Type B pancreatic cell (in vitro differentiated cells): ENCODE measurements at regions not wholly inside any gene's neighbourhood (a gene's known extent, or its start where the extent isn't known, plus 50 kb on each side); places are given as distances from the start of the nearest gene placed in this dataset.

Source experiments
- DNase-seq: peaks from one replicate; pipeline ENCODE4 v3.0.0; 2021; ENCODE audit warnings: mixed read lengths; ENCODE audit not compliant: unreplicated experiment; ENCODE audit errors: extremely low spot score
- H3K27ac Mint-ChIP-seq: 2 replicates; pipeline ENCODE4 v1.8.0; 2021; ENCODE audit warnings: mild to moderate bottlenecking, mixed read lengths
- H3K27me3 Mint-ChIP-seq: 2 replicates; pipeline ENCODE4 v1.8.0; 2021; ENCODE audit warnings: mixed read lengths
- H3K36me3 Mint-ChIP-seq: 2 replicates; pipeline ENCODE4 v1.8.0; 2021; ENCODE audit warnings: mixed read lengths
- H3K4me1 Mint-ChIP-seq: one replicate; pipeline ENCODE4 v1.8.0; 2021; ENCODE audit warnings: mixed read lengths; ENCODE audit not compliant: unreplicated experiment
- H3K4me3 Mint-ChIP-seq: 2 replicates; pipeline ENCODE4 v1.8.0; 2021; ENCODE audit warnings: mild to moderate bottlenecking, mixed read lengths
- H3K9me3 Mint-ChIP-seq: 2 replicates; pipeline ENCODE4 v1.8.0; 2021; ENCODE audit warnings: mixed read lengths
- TF ChIP-seq, protein P1 (sequence below): fragments of 200-600 bp; sonication (generic); conservative IDR thresholded peaks from 2 replicates; pipeline ENCODE4 v1.5.0; 2021; ENCODE audit warnings: antibody characterized with exemption, mild to moderate bottlenecking

- H3K9me3 Mint-ChIP-seq: no peaks in the 10 kb centered on the region
- H3K36me3 Mint-ChIP-seq: no peaks in the 10 kb centered on the region
- no peaks in the 10 kb centered on the region for H3K27me3 Mint-ChIP-seq
- DNase-seq: no peak
- H3K27ac Mint-ChIP-seq: no peak overlapping the region
- H3K4me1 Mint-ChIP-seq: no peaks in the 10 kb centered on the region
- TF ChIP-seq, protein P1, sequence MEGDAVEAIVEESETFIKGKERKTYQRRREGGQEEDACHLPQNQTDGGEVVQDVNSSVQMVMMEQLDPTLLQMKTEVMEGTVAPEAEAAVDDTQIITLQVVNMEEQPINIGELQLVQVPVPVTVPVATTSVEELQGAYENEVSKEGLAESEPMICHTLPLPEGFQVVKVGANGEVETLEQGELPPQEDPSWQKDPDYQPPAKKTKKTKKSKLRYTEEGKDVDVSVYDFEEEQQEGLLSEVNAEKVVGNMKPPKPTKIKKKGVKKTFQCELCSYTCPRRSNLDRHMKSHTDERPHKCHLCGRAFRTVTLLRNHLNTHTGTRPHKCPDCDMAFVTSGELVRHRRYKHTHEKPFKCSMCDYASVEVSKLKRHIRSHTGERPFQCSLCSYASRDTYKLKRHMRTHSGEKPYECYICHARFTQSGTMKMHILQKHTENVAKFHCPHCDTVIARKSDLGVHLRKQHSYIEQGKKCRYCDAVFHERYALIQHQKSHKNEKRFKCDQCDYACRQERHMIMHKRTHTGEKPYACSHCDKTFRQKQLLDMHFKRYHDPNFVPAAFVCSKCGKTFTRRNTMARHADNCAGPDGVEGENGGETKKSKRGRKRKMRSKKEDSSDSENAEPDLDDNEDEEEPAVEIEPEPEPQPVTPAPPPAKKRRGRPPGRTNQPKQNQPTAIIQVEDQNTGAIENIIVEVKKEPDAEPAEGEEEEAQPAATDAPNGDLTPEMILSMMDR: no peak
- no peak overlapping the region for H3K4me3 Mint-ChIP-seq
Measured at GRCh38 chr5:58048185-58048925, 411.5 kb downstream of the PLK2 start.

DNA sequence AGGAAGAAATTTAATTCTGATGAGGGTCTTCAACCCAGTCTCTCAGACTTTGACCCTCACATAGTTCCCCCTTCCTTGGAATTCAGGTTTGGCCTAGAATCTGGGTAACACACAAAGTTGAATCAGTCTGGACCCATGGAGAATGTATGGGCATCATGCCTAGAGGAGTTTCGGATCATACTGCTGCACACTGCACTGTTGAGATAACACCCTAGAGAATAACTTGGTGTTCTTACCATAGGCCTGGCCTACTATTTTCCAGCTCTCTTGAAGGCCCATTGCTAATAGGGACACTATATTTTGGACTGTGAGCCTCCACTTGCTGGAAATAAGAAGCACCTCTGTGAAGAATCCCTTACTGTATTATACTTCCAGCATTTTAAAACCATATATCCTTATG, 413.5 kb downstream of the PLK2 start:
- no peak overlapping the region for H3K27ac Mint-ChIP-seq
- TF ChIP-seq, protein P1: no peak
- H3K36me3 Mint-ChIP-seq: no peaks in the 10 kb centered on the region
- no peak overlapping the region for H3K4me3 Mint-ChIP-seq
- peaks cover under 1% of the 10 kb centered on the region for H3K9me3 Mint-ChIP-seq
- no peaks in the 10 kb centered on the region for H3K27me3 Mint-ChIP-seq
- H3K4me1 Mint-ChIP-seq: no peaks in the 10 kb centered on the region
- DNase-seq: no peak

GRCh38 chr5:58044166-58044565, 415.7 kb downstream of the PLK2 start:
- Mint-ChIP-seq H3K36me3 (no peaks in the 10 kb centered on the region), H3K4me1 (no peaks in the 10 kb centered on the region), H3K4me3 (no peak overlapping the region), H3K9me3 (peaks cover 6% of the 10 kb centered on the region), H3K27ac (no peak overlapping the region), H3K27me3 (no peaks in the 10 kb centered on the region)
- DNase-seq: no peak
- TF ChIP-seq, protein P1: no peak

- TF ChIP-seq, protein P1: no peak
- H3K36me3 Mint-ChIP-seq: no peaks in the 10 kb centered on the region
- H3K9me3 Mint-ChIP-seq: peaks cover 6% of the 10 kb centered on the region
- no peaks in the 10 kb centered on the region for H3K4me1 Mint-ChIP-seq
- no peaks in the 10 kb centered on the region for H3K27me3 Mint-ChIP-seq
- H3K27ac Mint-ChIP-seq: no peak overlapping the region
- DNase-seq: no peak
- no peak overlapping the region for H3K4me3 Mint-ChIP-seq
Measured at GRCh38 chr5:58043032-58043945, 416.6 kb downstream of the PLK2 start.

DNA sequence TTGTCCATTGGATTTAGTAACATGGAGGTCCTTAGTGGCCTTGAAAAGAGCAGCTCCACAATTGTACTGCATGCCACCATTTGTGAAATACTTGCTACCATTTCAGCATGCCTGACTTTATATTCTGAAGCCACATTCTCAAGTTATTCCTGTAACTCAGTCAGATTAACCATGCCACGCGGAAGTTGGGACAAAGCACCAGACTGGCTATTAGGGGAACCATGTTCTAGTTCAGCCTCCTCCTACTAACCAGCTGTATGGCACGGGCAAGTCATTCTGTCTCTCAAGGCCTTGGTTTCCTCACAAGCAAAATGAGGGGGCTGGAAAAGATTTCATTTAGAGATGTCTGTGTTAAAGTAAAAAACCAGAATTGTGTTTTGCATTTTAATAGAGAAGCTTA, 418.0 kb downstream of the PLK2 start:
- Mint-ChIP-seq H3K36me3 (no peaks in the 10 kb centered on the region), H3K27ac (no peak overlapping the region), H3K9me3 (peaks cover 6% of the 10 kb centered on the region), H3K4me1 (no peaks in the 10 kb centered on the region), H3K4me3 (no peak overlapping the region), H3K27me3 (no peaks in the 10 kb centered on the region)
- DNase-seq: no peak
- TF ChIP-seq, protein P1: no peak
